Body of pancreas (tissue), 4 donors: ENCODE measurements at regions not wholly inside any gene's neighbourhood (a gene's known extent, or its start where the extent isn't known, plus 50 kb on each side); places are given as distances from the start of the nearest gene placed in this dataset.

Source experiments
- ATAC-seq: fragments of 150-250 bp; one replicate; pipeline ENCODE4 v1.9.1; 2016
- DNase-seq, 4 donors: peaks; one replicate each; pipeline ENCODE4 v3.0.0-alpha.2; 2019
- H3K27ac ChIP-seq, 4 donors: fragments of 200-600 bp; sonication (generic); 1 replicate in 3 of 4; 2 replicates in 1 of 4; pipeline versions ENCODE4 v1.5.1 to v1.6.1; 2016 to 2019; ENCODE audit warnings: mild to moderate bottlenecking in 1 of 4, mixed read lengths in 1 of 4, moderate library complexity in 1 of 4
- H3K27me3 ChIP-seq, 2 donors: fragments of 200-600 bp; sonication (generic); one replicate each; pipeline ENCODE4 v1.6.0; 2016; ENCODE audit warnings: mild to moderate bottlenecking in 1 of 2
- H3K36me3 ChIP-seq, 2 donors: fragments of 200-600 bp; sonication (generic); replicated peaks in 1 of 2; 2 replicates each; pipeline ENCODE4 v1.5.1; 2016; ENCODE audit warnings: low read depth in 2 of 2; ENCODE audit not compliant: insufficient read depth in 1 of 2
- H3K4me1 ChIP-seq: fragments of 200-600 bp; sonication (generic); one replicate; pipeline ENCODE4 v1.6.0; 2016
- H3K4me3 ChIP-seq, 2 donors: fragments of 200-600 bp; sonication (generic); 1 replicate in 1 of 2; 2 replicates in 1 of 2; pipeline ENCODE4 v1.5.1; 2016 to 2019
- H3K9me3 ChIP-seq, 3 donors: fragments of 200-600 bp; sonication (generic); 1 replicate in 2 of 3; 2 replicates in 1 of 3; pipeline ENCODE4 v1.5.1; 2016
- CTCF ChIP-seq, 7 experiments: fragments of 450-650 bp in 4 of 7; fragments of 200-600 bp in 3 of 7; sonication (generic) in 3 of 7; IDR thresholded peaks; one replicate each; pipeline ENCODE4 v1.5.1; 2016 to 2019; ENCODE audit warnings: antibody characterized with exemption in 7 of 7
- POLR2A ChIP-seq, 3 donors: fragments of 450-650 bp; IDR thresholded peaks; one replicate each; pipeline ENCODE4 v1.6.1; 2016; ENCODE audit warnings: antibody characterized with exemption in 3 of 3, mild to moderate bottlenecking in 2 of 3
- WGBS, 2 donors: methylation state at CpG; one replicate each; pipeline ENCODE4 v1.1.5; 2017; 5-methylcytosine and 5-hydroxymethylcytosine counted together
- intact Hi-C: fragments of 100-400 bp; cut with DNase I; formaldehyde crosslinking; loops from one replicate; pipeline ENCODE4 v1.15.1; 2023

DNA sequence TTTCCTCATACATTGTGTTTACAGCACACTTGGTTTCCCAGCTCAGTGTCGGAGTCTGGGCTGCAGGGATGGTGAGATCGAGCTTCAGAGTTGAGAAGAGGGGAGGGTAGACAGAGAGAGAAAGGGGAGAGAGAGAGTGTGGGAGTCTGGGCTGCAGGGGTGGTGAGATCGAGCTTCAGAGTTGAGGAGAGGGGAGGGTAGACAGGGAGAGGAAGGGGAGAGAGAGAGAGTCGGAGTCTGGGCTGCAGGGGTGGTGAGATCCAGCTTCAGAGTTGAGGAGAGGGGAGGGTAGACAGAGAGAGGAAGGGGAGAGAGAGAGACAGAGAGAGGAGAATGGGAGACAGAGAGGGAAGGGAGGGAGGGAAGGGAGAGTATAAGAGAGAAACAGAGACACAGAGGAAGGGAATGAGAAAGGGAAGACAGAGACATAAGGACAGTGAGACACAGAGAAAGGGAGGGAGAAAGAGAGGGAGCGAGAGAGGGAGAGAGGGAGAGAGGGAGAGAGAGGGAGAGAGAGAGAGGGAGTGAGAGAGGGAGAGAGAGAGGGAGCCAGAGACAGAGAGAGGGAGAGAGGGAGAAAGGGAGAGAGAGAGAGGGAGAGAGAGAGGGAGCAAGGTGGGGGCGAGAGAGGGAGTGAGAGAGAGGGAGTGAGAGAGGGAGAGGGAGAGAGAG lies 222.7 kb upstream of the GMDS start:
- intact Hi-C loops, result no loop called here
- ATAC-seq (no peak), DNase-seq (no peak)

GRCh38 chr6:2465336-2465735 lies 219.9 kb upstream of the GMDS start:
- DNase-seq (no peak), ATAC-seq (no peak)
- Histone ChIP-seq H3K4me1 (no peaks in the 10 kb centered on the region), H3K36me3 (no peaks in the 10 kb centered on the region), H3K4me3 (no peak overlapping the region), H3K27me3 (no peaks in the 10 kb centered on the region), H3K27ac (no peak overlapping the region), H3K9me3 (no peaks in the 10 kb centered on the region)
- TF ChIP-seq POLR2A (IDR thresholded peaks at IDR 0.05), result no peak
- TF ChIP-seq CTCF (IDR thresholded peaks at IDR 0.05), result no peak
- 92 to 93% methylated on average over 9 of the region's 9 CpGs for WGBS, 2 donors
- intact Hi-C loops, result no loop called here

More for the DNA sequence above, 222.7 kb upstream of the GMDS start:
- H3K27me3 ChIP-seq, result no peaks in the 10 kb centered on the region
- H3K4me3 ChIP-seq, result no peak overlapping the region
- no peaks in the 10 kb centered on the region for H3K36me3 ChIP-seq
- WGBS, 2 donors, result 56 to 59% methylated on average over 6 of the region's 6 CpGs
- no peaks in the 10 kb centered on the region for H3K9me3 ChIP-seq
- H3K27ac ChIP-seq, result no peak overlapping the region
- no peaks in the 10 kb centered on the region for H3K4me1 ChIP-seq
- TF ChIP-seq POLR2A (IDR thresholded peaks at IDR 0.05) (no peak), CTCF (IDR thresholded peaks at IDR 0.05) (no peak)

GRCh38 chr6:2464641-2465040 lies 219.2 kb upstream of the GMDS start:
- intact Hi-C loops, result no loop called here
- Histone ChIP-seq H3K36me3 (no peaks in the 10 kb centered on the region), H3K9me3 (no peaks in the 10 kb centered on the region), H3K27me3 (no peaks in the 10 kb centered on the region), H3K27ac (no peak overlapping the region), H3K4me1 (no peaks in the 10 kb centered on the region), H3K4me3 (no peak overlapping the region)
- ATAC-seq (no peak), DNase-seq (no peak)
- no peak for TF ChIP-seq POLR2A (IDR thresholded peaks at IDR 0.05)
- no peak for TF ChIP-seq CTCF (IDR thresholded peaks at IDR 0.05)
- WGBS, 2 donors, result 92 to 95% methylated on average over 5 of the region's 5 CpGs

DNA sequence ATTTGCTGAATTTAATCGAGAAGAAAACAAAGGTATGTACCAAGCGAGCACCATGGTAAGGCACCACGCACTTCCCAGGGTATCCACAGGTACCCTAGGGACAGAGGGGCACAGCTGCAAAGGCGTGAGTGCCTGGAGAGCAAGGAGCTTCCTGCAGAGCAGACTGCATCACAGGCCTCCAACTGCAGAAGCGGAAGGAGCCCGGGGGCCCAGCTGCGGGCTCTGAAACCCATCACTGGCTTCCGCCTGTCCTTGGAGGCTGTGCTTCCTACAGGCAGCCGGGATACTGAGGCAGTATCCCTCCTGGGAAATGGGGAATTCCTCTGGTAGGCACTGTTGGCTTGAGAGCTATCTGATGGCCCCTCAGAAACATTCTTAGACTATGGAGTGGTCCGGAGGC lies 217.4 kb upstream of the GMDS start:
- TF ChIP-seq POLR2A (IDR thresholded peaks at IDR 0.05) (no peak), CTCF (IDR thresholded peaks at IDR 0.05) (no peak)
- Histone ChIP-seq H3K4me1 (no peaks in the 10 kb centered on the region), H3K27ac (no peak overlapping the region), H3K9me3 (no peaks in the 10 kb centered on the region), H3K36me3 (no peaks in the 10 kb centered on the region), H3K4me3 (no peak overlapping the region), H3K27me3 (no peaks in the 10 kb centered on the region)
- 79 to 92% methylated on average over 5 to 9 of the region's 10 CpGs for WGBS, 2 donors
- intact Hi-C loops, result no loop called here
- ATAC-seq (no peak), DNase-seq (no peak)

DNA sequence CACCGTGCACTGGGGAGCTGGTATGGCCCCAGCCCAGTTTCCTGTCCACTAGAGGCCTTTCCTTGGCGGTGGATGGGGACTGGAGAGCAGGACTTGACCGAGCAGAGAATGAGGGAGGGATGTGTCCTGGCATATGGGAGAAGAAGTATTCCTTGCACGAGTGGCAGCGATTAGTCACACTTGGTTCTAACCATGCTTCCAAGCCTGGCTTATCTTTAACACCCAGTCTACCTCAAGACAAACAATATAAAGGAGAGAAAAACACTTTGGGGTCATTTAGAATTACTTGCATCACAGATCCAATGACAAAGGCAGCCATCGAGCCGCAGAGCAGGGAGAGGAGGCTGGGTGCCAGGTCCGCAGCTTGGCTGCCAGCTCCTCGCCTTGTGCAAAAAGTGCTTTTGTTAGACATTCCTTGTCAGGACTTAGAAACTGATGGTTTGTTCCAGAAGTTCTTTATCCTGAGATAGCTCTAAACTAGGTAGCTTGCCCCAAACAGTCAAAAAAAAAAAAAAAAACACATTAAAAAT lies 214.9 kb upstream of the GMDS start:
- H3K27me3 ChIP-seq, result no peaks in the 10 kb centered on the region
- H3K4me1 ChIP-seq, result no peaks in the 10 kb centered on the region
- H3K4me3 ChIP-seq, result no peak overlapping the region
- 93 to 96% methylated on average over 9 of the region's 9 CpGs for WGBS, 2 donors
- no peaks in the 10 kb centered on the region for H3K36me3 ChIP-seq
- TF ChIP-seq CTCF (IDR thresholded peaks at IDR 0.05) (no peak), POLR2A (IDR thresholded peaks at IDR 0.05) (no peak)
- DNase-seq, result no peak
- no peaks in the 10 kb centered on the region for H3K9me3 ChIP-seq
- H3K27ac ChIP-seq, result no peak overlapping the region
- ATAC-seq, result no peak
- intact Hi-C loops, result no loop called here
